Ascending aorta (tissue), 2 donors: ENCODE measurements at regions not wholly inside any gene's neighbourhood (a gene's known extent, or its start where the extent isn't known, plus 50 kb on each side); places are given as distances from the start of the nearest gene placed in this dataset.
"Not testable (repeated sequence)": the region's sequence is repeated elsewhere in the genome, so short reads cannot be mapped to it uniquely, and the experiment has no call there.

ENCODE experiments used
- DNase-seq, 2 donors: peaks; one replicate each; pipeline ENCODE4 v3.0.0-alpha.2; 2019; ENCODE audit warnings: low spot score in 2 of 2
- H3K27ac ChIP-seq, 2 donors: fragments of 200-600 bp; sonication (generic); one replicate each; pipeline ENCODE4 v1.5.1; 2016 to 2017; ENCODE audit warnings: mild to moderate bottlenecking in 1 of 2
- H3K27me3 ChIP-seq: fragments of 200-600 bp; sonication (generic); one replicate; pipeline ENCODE4 v1.5.1; 2017
- H3K36me3 ChIP-seq, 2 donors: fragments of 200-600 bp; sonication (generic); one replicate each; pipeline ENCODE4 v1.5.1; 2016
- H3K4me1 ChIP-seq, 2 donors: fragments of 200-600 bp; sonication (generic); one replicate each; pipeline ENCODE4 v1.5.1; 2016 to 2017; ENCODE audit warnings: mild to moderate bottlenecking in 1 of 2
- H3K4me3 ChIP-seq, 2 donors: fragments of 200-600 bp; sonication (generic); one replicate each; pipeline ENCODE4 v1.5.1; 2016 to 2017; ENCODE audit warnings: mild to moderate bottlenecking in 1 of 2
- H3K9me3 ChIP-seq, 2 donors: fragments of 200-600 bp; sonication (generic); one replicate each; pipeline ENCODE4 v1.5.1; 2016
- intact Hi-C: fragments of 100-400 bp; cut with DNase I; formaldehyde crosslinking; loops from one replicate; pipeline ENCODE4 v1.15.1; 2023
- TF ChIP-seq, protein P1 (sequence below), 3 experiments: fragments of 200-600 bp in 2 of 3; fragments of 450-650 bp in 1 of 3; sonication (generic) in 2 of 3; IDR thresholded peaks; one replicate each; pipeline ENCODE4 v1.5.1; 2016 to 2019; ENCODE audit warnings: antibody characterized with exemption in 3 of 3, mild to moderate bottlenecking in 1 of 3, moderate library complexity in 1 of 3

DNA sequence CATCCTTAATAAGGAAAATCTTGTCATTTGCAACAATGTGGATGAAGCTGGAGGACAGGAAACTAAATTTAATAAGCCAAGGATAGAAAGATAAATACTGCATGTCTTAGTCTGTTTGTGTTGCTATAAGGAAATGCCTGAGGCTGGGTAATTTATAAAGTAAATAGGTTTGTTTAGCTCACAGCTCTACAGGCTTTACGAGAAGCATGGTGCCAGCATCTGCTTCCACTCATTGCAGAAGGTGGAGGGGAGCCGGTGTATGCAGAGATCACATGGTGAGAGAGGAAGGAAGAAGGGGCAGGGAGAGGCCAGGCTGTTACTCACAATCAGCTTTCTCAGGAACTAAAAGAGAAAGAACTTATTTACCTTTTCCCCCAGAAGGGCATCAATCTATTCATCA lies 118.9 kb upstream of the SMLR1 start:
- no peak for DNase-seq
- intact Hi-C loops: no loop called here

DNA sequence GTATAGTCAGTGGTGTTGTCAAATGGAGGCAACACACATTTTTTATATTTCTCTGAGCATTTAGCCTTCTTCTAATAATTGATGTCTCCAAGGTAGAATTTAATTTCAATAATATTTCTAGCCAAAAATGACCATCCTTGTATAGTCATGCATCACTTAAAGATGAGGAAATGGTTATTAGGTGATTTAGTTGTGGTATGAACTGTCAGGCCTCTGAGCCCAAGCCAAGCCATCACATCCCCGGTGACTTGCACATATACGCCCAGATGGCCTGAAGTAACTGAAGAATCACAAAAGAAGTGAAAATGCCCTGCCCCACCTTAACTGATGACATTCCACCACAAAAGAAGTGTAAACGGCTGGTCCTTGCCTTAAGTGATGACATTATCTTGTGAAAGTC lies 115.6 kb upstream of the SMLR1 start:
- H3K27ac ChIP-seq, H3K27me3 ChIP-seq, H3K36me3 ChIP-seq, intact Hi-C loops, H3K4me3 ChIP-seq, H3K4me1 ChIP-seq, H3K9me3 ChIP-seq, DNase-seq: not testable (repeated sequence)

More for the DNA sequence above, 118.9 kb upstream of the SMLR1 start:
- H3K9me3 ChIP-seq: no peaks in the 10 kb centered on the region
- TF ChIP-seq, protein P1, sequence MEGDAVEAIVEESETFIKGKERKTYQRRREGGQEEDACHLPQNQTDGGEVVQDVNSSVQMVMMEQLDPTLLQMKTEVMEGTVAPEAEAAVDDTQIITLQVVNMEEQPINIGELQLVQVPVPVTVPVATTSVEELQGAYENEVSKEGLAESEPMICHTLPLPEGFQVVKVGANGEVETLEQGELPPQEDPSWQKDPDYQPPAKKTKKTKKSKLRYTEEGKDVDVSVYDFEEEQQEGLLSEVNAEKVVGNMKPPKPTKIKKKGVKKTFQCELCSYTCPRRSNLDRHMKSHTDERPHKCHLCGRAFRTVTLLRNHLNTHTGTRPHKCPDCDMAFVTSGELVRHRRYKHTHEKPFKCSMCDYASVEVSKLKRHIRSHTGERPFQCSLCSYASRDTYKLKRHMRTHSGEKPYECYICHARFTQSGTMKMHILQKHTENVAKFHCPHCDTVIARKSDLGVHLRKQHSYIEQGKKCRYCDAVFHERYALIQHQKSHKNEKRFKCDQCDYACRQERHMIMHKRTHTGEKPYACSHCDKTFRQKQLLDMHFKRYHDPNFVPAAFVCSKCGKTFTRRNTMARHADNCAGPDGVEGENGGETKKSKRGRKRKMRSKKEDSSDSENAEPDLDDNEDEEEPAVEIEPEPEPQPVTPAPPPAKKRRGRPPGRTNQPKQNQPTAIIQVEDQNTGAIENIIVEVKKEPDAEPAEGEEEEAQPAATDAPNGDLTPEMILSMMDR (IDR thresholded peaks at IDR 0.05): no peak
- H3K4me1 ChIP-seq: no peaks in the 10 kb centered on the region
- H3K27me3 ChIP-seq: no peaks in the 10 kb centered on the region
- H3K36me3 ChIP-seq: no peaks in the 10 kb centered on the region
- H3K4me3 ChIP-seq: no peak overlapping the region
- H3K27ac ChIP-seq: no peak overlapping the region

DNA sequence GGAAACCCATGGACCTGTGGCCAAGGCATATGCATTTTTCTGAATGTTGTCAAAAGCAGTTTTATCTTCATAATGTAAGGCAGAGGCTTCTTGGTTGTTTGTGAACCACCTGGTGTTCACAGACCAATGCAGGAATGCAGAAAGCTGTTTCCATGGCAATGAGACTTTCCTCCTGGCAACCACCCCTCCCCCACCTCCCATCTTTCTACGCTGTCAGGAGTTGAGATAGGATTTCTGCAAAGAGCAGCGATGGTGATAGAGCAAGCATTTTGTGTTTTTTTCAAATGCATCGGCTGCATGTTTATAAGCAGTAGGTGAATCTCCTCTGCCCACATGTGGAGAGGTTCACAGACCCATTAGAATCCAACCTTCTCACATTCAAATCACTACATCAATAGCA lies 114.1 kb upstream of the SMLR1 start:
- TF ChIP-seq, protein P1 (IDR thresholded peaks at IDR 0.05): no peak
- H3K9me3 ChIP-seq: no peaks in the 10 kb centered on the region
- intact Hi-C loops: no loop called here
- H3K27me3 ChIP-seq: no peaks in the 10 kb centered on the region
- no peak for DNase-seq
- H3K4me1 ChIP-seq: no peaks in the 10 kb centered on the region
- no peak overlapping the region for H3K27ac ChIP-seq
- H3K36me3 ChIP-seq: no peaks in the 10 kb centered on the region
- H3K4me3 ChIP-seq: no peak overlapping the region

DNA sequence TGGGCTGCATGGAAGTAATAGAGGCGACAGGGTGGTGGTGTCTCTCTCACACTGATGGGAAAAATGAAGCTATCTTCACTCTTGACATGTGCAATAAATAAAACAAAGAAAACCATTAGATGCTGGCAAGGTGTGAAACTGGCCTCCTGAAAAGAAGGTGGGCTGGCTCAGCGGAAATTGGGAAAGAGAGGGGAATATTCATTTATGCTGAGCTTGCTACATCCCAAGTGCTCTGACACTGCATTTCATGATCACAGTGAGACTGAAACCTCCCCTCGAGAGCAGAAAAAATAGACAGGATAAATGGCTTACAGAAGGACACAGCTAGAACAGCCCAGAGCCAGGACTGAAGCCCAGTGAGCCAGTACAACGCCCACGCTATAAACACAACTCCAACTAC lies 112.1 kb upstream of the SMLR1 start:
- H3K36me3 ChIP-seq: no peaks in the 10 kb centered on the region
- H3K4me1 ChIP-seq: no peaks in the 10 kb centered on the region
- no peak overlapping the region for H3K27ac ChIP-seq
- no peaks in the 10 kb centered on the region for H3K9me3 ChIP-seq
- H3K27me3 ChIP-seq: no peaks in the 10 kb centered on the region
- intact Hi-C loops: no loop called here
- no peak overlapping the region for H3K4me3 ChIP-seq
- DNase-seq: no peak
- TF ChIP-seq, protein P1 (IDR thresholded peaks at IDR 0.05): no peak

DNA sequence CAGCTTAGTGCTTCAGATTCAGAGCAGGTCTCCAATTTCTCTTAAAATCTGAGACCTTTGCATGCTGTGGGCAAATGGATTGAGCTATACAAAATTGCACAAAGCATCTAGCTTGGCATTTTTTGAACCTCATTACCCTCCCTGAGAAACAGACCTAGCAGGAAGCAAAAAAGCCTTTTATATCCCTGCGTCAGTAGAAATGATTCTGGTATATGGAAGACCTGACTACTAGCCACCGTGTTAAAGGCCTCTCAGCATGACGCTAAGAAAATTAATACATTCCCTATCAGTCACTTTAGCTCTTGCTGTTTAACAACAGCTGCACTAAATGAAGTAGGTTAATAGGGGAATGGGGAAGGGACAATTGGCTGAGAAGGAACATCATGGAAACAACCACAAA lies 110.7 kb upstream of the SMLR1 start:
- no peaks in the 10 kb centered on the region for H3K4me1 ChIP-seq
- no peaks in the 10 kb centered on the region for H3K36me3 ChIP-seq
- no peaks in the 10 kb centered on the region for H3K27me3 ChIP-seq
- no peak overlapping the region for H3K27ac ChIP-seq
- TF ChIP-seq, protein P1 (IDR thresholded peaks at IDR 0.05): no peak
- no peaks in the 10 kb centered on the region for H3K9me3 ChIP-seq
- no peak for DNase-seq
- no peak overlapping the region for H3K4me3 ChIP-seq
- intact Hi-C loops: no loop called here

DNA sequence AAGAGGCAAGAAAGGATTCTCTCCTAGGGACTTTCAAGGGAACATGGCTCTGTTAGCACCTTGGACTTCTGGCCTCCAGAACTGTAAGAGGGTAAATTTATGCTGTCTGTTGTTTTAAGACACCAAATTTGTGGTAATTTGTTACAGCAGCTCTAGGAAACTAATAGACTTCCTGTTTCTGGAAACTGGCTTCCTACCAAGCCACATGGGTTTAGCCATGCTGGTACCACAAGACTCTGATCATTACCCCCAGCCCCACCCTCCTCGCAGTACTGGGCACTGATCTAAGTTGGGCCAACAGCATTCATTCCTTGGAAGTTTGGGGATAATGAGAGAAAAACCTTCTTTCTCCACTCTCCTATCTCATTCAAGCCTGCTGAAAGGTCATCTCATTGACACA lies 109.5 kb upstream of the SMLR1 start:
- Histone ChIP-seq H3K27ac (no peak overlapping the region), H3K9me3 (no peaks in the 10 kb centered on the region), H3K36me3 (no peaks in the 10 kb centered on the region), H3K4me3 (no peak overlapping the region), H3K4me1 (no peaks in the 10 kb centered on the region), H3K27me3 (no peaks in the 10 kb centered on the region)
- TF ChIP-seq, protein P1 (IDR thresholded peaks at IDR 0.05): no peak
- intact Hi-C loops: no loop called here
- DNase-seq: no peak
